Endothelial cell (in vitro differentiated cells): ENCODE measurements at regions not wholly inside any gene's neighbourhood (a gene's known extent, or its start where the extent isn't known, plus 50 kb on each side); places are given as distances from the start of the nearest gene placed in this dataset.

ENCODE experiments used
- DNase-seq: peaks from one replicate; pipeline ENCODE4 v3.0.0; 2021; ENCODE audit warnings: low spot score
- H3K27ac Mint-ChIP-seq: one replicate; pipeline ENCODE4 v1.8.0; 2021; ENCODE audit warnings: mixed read lengths, inconsistent platforms; ENCODE audit not compliant: unreplicated experiment
- H3K27me3 Mint-ChIP-seq: one replicate; pipeline ENCODE4 v1.8.0; 2021; ENCODE audit warnings: mild to moderate bottlenecking, moderate library complexity, mixed read lengths, inconsistent platforms; ENCODE audit not compliant: unreplicated experiment
- H3K36me3 Mint-ChIP-seq: one replicate; pipeline ENCODE4 v1.8.0; 2021; ENCODE audit warnings: mild to moderate bottlenecking, low read depth, mixed read lengths, inconsistent platforms; ENCODE audit not compliant: unreplicated experiment
- H3K4me1 Mint-ChIP-seq: one replicate; pipeline ENCODE4 v1.8.0; 2021; ENCODE audit warnings: mild to moderate bottlenecking, mixed read lengths, inconsistent platforms; ENCODE audit not compliant: unreplicated experiment
- H3K4me3 Mint-ChIP-seq: one replicate; pipeline ENCODE4 v1.8.0; 2021; ENCODE audit warnings: mild to moderate bottlenecking, mixed read lengths, inconsistent platforms; ENCODE audit not compliant: unreplicated experiment
- H3K9me3 Mint-ChIP-seq: one replicate; pipeline ENCODE4 v1.8.0; 2021; ENCODE audit warnings: mixed read lengths, inconsistent platforms; ENCODE audit not compliant: unreplicated experiment
- CTCF ChIP-seq: fragments of 200-600 bp; sonication (generic); IDR thresholded peaks from one replicate; pipeline ENCODE4 v1.5.0; 2021; ENCODE audit warnings: antibody characterized with exemption; ENCODE audit not compliant: unreplicated experiment

- H3K27ac Mint-ChIP-seq, result no peak overlapping the region
- no peak for DNase-seq
- TF ChIP-seq CTCF, result no peak
- no peaks in the 10 kb centered on the region for H3K4me1 Mint-ChIP-seq
- no peak overlapping the region for H3K4me3 Mint-ChIP-seq
- H3K36me3 Mint-ChIP-seq, result no peaks in the 10 kb centered on the region
- no peaks in the 10 kb centered on the region for H3K9me3 Mint-ChIP-seq
- no peaks in the 10 kb centered on the region for H3K27me3 Mint-ChIP-seq
These were observed 339.3 kb upstream of the ADAMTS5 start for GRCh38 chr21:27306206-27306605.

- Mint-ChIP-seq H3K4me3 (no peak overlapping the region), H3K9me3 (no peaks in the 10 kb centered on the region), H3K36me3 (no peaks in the 10 kb centered on the region), H3K4me1 (no peaks in the 10 kb centered on the region), H3K27me3 (no peaks in the 10 kb centered on the region), H3K27ac (no peak overlapping the region)
- TF ChIP-seq CTCF, result no peak
- no peak for DNase-seq
These were observed 334.3 kb upstream of the ADAMTS5 start for GRCh38 chr21:27301220-27301619.

- Mint-ChIP-seq H3K27me3 (no peaks in the 10 kb centered on the region), H3K36me3 (no peaks in the 10 kb centered on the region), H3K27ac (no peak overlapping the region), H3K4me3 (no peak overlapping the region), H3K9me3 (no peaks in the 10 kb centered on the region), H3K4me1 (no peaks in the 10 kb centered on the region)
- TF ChIP-seq CTCF, result no peak
- no peak for DNase-seq
These were observed 333.9 kb upstream of the ADAMTS5 start for GRCh38 chr21:27300770-27301169.

- no peaks in the 10 kb centered on the region for H3K27me3 Mint-ChIP-seq
- no peak overlapping the region for H3K27ac Mint-ChIP-seq
- TF ChIP-seq CTCF, result no peak
- DNase-seq, result no peak
- no peak overlapping the region for H3K4me3 Mint-ChIP-seq
- H3K36me3 Mint-ChIP-seq, result no peaks in the 10 kb centered on the region
- H3K4me1 Mint-ChIP-seq, result no peaks in the 10 kb centered on the region
- H3K9me3 Mint-ChIP-seq, result no peaks in the 10 kb centered on the region
These were observed 331.6 kb upstream of the ADAMTS5 start for GRCh38 chr21:27298465-27298864.

DNA sequence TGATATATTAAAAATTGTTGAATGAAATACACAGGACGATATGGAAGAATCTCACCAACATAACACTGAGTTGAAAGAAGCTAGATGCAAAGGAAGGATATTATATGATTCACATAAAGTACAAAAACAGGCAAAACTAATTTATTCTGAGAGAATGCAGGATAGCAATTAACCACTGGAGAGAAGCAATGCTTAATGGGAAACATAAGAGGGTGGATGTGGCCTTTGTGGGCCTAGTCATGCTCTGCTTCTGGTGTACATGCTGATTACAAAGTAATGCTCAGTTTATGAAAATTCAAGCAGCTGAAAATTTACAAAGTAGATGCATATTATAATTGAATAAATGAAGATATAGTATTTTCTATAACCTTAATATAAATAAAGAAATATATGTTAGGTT, 326.4 kb upstream of the ADAMTS5 start:
- TF ChIP-seq CTCF, result no peak
- Mint-ChIP-seq H3K9me3 (no peaks in the 10 kb centered on the region), H3K4me3 (no peak overlapping the region), H3K36me3 (no peaks in the 10 kb centered on the region), H3K27ac (no peak overlapping the region), H3K27me3 (no peaks in the 10 kb centered on the region), H3K4me1 (no peaks in the 10 kb centered on the region)
- no peak for DNase-seq
